ENCODE measurements at regions not wholly inside any gene's neighbourhood (a gene's known extent, or its start where the extent isn't known, plus 50 kb on each side); places are given as distances from the start of the nearest gene placed in this dataset.
A peak's percentile ranks its signal among the peaks of the same experiment; 100 is the strongest.

GRCh38 chr1:88052167-88052566 lies 631.9 kb upstream of the PKN2 start:
- TF ChIP-seq ZFX (IDR thresholded peaks at IDR 0.05; ENCODE audit: borderline replicate concordance) (no peak), CTCF (IDR thresholded peaks at IDR 0.05) (no peak)
- no peak overlapping the region for H3K27ac ChIP-seq

- TF ChIP-seq ZFX (IDR thresholded peaks at IDR 0.05; ENCODE audit: borderline replicate concordance) (no peak), CTCF (IDR thresholded peaks at IDR 0.05) (no peak)
- H3K27ac ChIP-seq, result no peak overlapping the region
Observed at GRCh38 chr1:88053065-88053464, 631.0 kb upstream of the PKN2 start.

- TF ChIP-seq ZFX (IDR thresholded peaks at IDR 0.05; ENCODE audit: borderline replicate concordance), result no peak
- no peak overlapping the region for H3K27ac ChIP-seq
Observed at GRCh38 chr1:88056881-88057280, 627.2 kb upstream of the PKN2 start.

DNA sequence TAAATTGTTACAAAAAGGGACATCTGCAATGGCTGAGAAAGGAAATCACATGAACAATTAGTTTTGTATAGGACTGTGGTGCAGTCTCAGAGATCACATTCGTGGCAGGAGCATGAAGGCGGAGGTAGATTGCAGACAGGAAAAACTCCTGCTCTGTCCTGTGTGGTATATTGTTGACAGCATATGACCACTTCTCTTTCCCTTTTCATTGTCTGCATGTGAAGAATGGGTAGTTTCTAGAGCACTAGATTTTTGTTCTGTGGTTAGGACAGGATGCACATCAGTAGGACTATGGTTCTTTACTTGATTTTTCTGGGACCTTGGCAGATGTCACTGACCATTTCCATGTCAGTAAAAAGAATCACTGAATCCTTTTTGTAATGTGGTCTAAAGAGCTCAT lies 625.9 kb upstream of the PKN2 start:
- TF ChIP-seq ZFX (IDR thresholded peaks at IDR 0.05; ENCODE audit: borderline replicate concordance) (no peak), CTCF (IDR thresholded peaks at IDR 0.05) (no peak)
- no peak overlapping the region for H3K27ac ChIP-seq

GRCh38 chr1:88060112-88060673 lies 623.9 kb upstream of the PKN2 start:
- TF ChIP-seq ZFX (IDR thresholded peaks at IDR 0.05; ENCODE audit: borderline replicate concordance) (no peak), CTCF (IDR thresholded peaks at IDR 0.05) (no peak)
- no peak overlapping the region for H3K27ac ChIP-seq

- TF ChIP-seq ZFX (IDR thresholded peaks at IDR 0.05; ENCODE audit: borderline replicate concordance) (no peak), CTCF (IDR thresholded peaks at IDR 0.05) (no peak)
- no peak overlapping the region for H3K27ac ChIP-seq
Observed at GRCh38 chr1:88060750-88061491, 623.2 kb upstream of the PKN2 start.

GRCh38 chr1:88061492-88062177 lies 622.4 kb upstream of the PKN2 start:
- H3K27ac ChIP-seq, result no peak overlapping the region
- TF ChIP-seq ZFX (IDR thresholded peaks at IDR 0.05; ENCODE audit: borderline replicate concordance), result no peak
- peak; percentile 72 for TF ChIP-seq CTCF (IDR thresholded peaks at IDR 0.05)
